DMS114 treated with DMSO at 0.1 percent for 48 hours (cell line): ENCODE measurements at regions not wholly inside any gene's neighbourhood (a gene's known extent, or its start where the extent isn't known, plus 50 kb on each side); places are given as distances from the start of the nearest gene placed in this dataset.
"Not testable (repeated sequence)": the region's sequence is repeated elsewhere in the genome, so short reads cannot be mapped to it uniquely, and the experiment has no call there.

ENCODE experiments used
- DNase-seq: peaks from one replicate; lab custom pipeline; 2025; ENCODE audit not compliant: unreplicated experiment; lab: John Stamatoyannopoulos, UW

- DNase-seq: no peak
These were observed 235.9 kb downstream of the SUCLG1 start for GRCh38 chr2:84223191-84223590.

GRCh38 chr2:84221102-84221501 is 238.0 kb downstream of the SUCLG1 start:
- DNase-seq: not testable (repeated sequence)

GRCh38 chr2:84217456-84217855 is 241.6 kb downstream of the SUCLG1 start:
- DNase-seq: no peak

- no peak for DNase-seq
These were observed 244.6 kb downstream of the SUCLG1 start for GRCh38 chr2:84214455-84214854.

GRCh38 chr2:84212611-84213314 is 246.3 kb downstream of the SUCLG1 start:
- no peak for DNase-seq

- DNase-seq: no peak
These were observed 249.1 kb downstream of the SUCLG1 start for GRCh38 chr2:84209941-84210340.

- DNase-seq: no peak
These were observed 254.1 kb downstream of the SUCLG1 start for GRCh38 chr2:84204995-84205394.

- no peak for DNase-seq
These were observed 256.9 kb downstream of the SUCLG1 start for GRCh38 chr2:84202166-84202565.

GRCh38 chr2:84201158-84201557 is 257.9 kb downstream of the SUCLG1 start:
- no peak for DNase-seq

GRCh38 chr2:84197901-84198300 is 261.2 kb downstream of the SUCLG1 start:
- no peak for DNase-seq

- no peak for DNase-seq
These were observed 264.0 kb downstream of the SUCLG1 start for GRCh38 chr2:84194949-84195644.

- no peak for DNase-seq
These were observed 264.9 kb downstream of the SUCLG1 start for GRCh38 chr2:84194181-84194580.

GRCh38 chr2:84187258-84187657 is 271.8 kb downstream of the SUCLG1 start:
- no peak for DNase-seq

GRCh38 chr2:84181927-84182326 is 277.2 kb downstream of the SUCLG1 start:
- DNase-seq: no peak

- no peak for DNase-seq
These were observed 281.3 kb downstream of the SUCLG1 start for GRCh38 chr2:84177733-84178132.

GRCh38 chr2:84175970-84176369 is 283.1 kb downstream of the SUCLG1 start:
- DNase-seq: no peak

- DNase-seq: no peak
These were observed 283.7 kb downstream of the SUCLG1 start for GRCh38 chr2:84175340-84175739.

- DNase-seq: no peak
These were observed 286.0 kb downstream of the SUCLG1 start for GRCh38 chr2:84173041-84173440.

- no peak for DNase-seq
These were observed 288.1 kb downstream of the SUCLG1 start for GRCh38 chr2:84170979-84171378.

- no peak for DNase-seq
These were observed 289.2 kb downstream of the SUCLG1 start for GRCh38 chr2:84169871-84170270.

GRCh38 chr2:84168552-84168951 is 290.5 kb downstream of the SUCLG1 start:
- DNase-seq: not testable (repeated sequence)

GRCh38 chr2:84165256-84165655 is 293.8 kb downstream of the SUCLG1 start:
- DNase-seq: no peak

GRCh38 chr2:84160453-84160852 is 298.6 kb downstream of the SUCLG1 start:
- DNase-seq: no peak
